ENCODE measurements at regions not wholly inside any gene's neighbourhood (a gene's known extent, or its start where the extent isn't known, plus 50 kb on each side); places are given as distances from the start of the nearest gene placed in this dataset.

DNA sequence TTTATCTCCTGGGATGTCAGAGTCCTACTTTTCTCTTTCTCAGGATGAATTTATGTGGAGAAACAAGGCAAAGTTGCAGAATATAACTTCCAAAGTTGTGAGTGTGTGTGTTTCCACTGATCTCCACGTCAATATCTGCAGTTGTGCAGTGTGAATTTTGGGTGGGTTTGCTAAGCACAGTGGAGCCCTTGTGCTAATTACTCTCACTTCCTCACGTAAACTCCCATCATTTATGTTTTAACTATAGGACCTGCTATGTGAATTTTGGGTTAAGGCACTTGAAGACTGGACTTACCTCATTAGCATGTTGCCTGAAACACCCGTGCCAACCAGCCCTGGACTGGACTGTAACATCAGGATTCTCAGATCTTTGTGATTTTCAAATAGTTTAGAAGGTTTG is 51.9 kb upstream of the NPVF start:
- TF ChIP-seq, protein P1, sequence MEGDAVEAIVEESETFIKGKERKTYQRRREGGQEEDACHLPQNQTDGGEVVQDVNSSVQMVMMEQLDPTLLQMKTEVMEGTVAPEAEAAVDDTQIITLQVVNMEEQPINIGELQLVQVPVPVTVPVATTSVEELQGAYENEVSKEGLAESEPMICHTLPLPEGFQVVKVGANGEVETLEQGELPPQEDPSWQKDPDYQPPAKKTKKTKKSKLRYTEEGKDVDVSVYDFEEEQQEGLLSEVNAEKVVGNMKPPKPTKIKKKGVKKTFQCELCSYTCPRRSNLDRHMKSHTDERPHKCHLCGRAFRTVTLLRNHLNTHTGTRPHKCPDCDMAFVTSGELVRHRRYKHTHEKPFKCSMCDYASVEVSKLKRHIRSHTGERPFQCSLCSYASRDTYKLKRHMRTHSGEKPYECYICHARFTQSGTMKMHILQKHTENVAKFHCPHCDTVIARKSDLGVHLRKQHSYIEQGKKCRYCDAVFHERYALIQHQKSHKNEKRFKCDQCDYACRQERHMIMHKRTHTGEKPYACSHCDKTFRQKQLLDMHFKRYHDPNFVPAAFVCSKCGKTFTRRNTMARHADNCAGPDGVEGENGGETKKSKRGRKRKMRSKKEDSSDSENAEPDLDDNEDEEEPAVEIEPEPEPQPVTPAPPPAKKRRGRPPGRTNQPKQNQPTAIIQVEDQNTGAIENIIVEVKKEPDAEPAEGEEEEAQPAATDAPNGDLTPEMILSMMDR (IDR thresholded peaks at IDR 0.05; ENCODE audit: extremely low read depth in 1 of 2, insufficient read depth in 1 of 2, low read depth in 1 of 2, low read length in 2 of 2) = no peak
- TF ChIP-seq POLR2AphosphoS5 (IDR thresholded peaks at IDR 0.05; ENCODE audit: insufficient read depth, low read depth, low read length) (no peak), POLR2A (IDR thresholded peaks at IDR 0.05; ENCODE audit: low read depth, low read length) (no peak)
